ENCODE measurements at regions not wholly inside any gene's neighbourhood (a gene's known extent, or its start where the extent isn't known, plus 50 kb on each side); places are given as distances from the start of the nearest gene placed in this dataset.

GRCh38 chr4:181008164-181008563, 1235.0 kb upstream of the TENM3 start:
- H3K36me3 ChIP-seq (ENCODE audit: insufficient read depth, low read length, poor library complexity, severe bottlenecking), result no peaks in the 10 kb centered on the region
- intact Hi-C loops (cut with micrococcal nuclease; ENCODE audit: unreplicated experiment), result no loop called here
- BruUV-seq (replicated peaks), result no TSS peak
- DNase-seq (ENCODE audit: low spot score), result peak; percentile 11
- H3K27ac ChIP-seq (ENCODE audit: low read depth, low read length, poor library complexity, severe bottlenecking), result no peak overlapping the region
- TF ChIP-seq, protein P1, sequence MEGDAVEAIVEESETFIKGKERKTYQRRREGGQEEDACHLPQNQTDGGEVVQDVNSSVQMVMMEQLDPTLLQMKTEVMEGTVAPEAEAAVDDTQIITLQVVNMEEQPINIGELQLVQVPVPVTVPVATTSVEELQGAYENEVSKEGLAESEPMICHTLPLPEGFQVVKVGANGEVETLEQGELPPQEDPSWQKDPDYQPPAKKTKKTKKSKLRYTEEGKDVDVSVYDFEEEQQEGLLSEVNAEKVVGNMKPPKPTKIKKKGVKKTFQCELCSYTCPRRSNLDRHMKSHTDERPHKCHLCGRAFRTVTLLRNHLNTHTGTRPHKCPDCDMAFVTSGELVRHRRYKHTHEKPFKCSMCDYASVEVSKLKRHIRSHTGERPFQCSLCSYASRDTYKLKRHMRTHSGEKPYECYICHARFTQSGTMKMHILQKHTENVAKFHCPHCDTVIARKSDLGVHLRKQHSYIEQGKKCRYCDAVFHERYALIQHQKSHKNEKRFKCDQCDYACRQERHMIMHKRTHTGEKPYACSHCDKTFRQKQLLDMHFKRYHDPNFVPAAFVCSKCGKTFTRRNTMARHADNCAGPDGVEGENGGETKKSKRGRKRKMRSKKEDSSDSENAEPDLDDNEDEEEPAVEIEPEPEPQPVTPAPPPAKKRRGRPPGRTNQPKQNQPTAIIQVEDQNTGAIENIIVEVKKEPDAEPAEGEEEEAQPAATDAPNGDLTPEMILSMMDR (conservative IDR thresholded peaks at IDR 0.05; ENCODE audit: low read depth, low read length), result no peak
- no peak for TF ChIP-seq EZH2 (IDR thresholded peaks at IDR 0.05; ENCODE audit: borderline replicate concordance, low read depth, low read length, poor library complexity, severe bottlenecking)
- no peak overlapping the region for H3K4me3 ChIP-seq (ENCODE audit: low read depth, low read length, poor library complexity, severe bottlenecking)
- peaks cover 3% of the 10 kb centered on the region for H3K27me3 ChIP-seq (replicated peaks; ENCODE audit: insufficient read depth, low read depth, low read length, poor library complexity)
- CTCF ChIA-PET, result no interaction called here
- POLR2A ChIA-PET (ENCODE audit: low non-redundant PET), result no interaction called here
- no peaks in the 10 kb centered on the region for H3K9me3 ChIP-seq (ENCODE audit: low read depth, low read length, poor library complexity, severe bottlenecking)
- H3K4me1 ChIP-seq (ENCODE audit: insufficient read depth, low read length, poor library complexity, severe bottlenecking), result peaks cover 4% of the 10 kb centered on the region

DNA sequence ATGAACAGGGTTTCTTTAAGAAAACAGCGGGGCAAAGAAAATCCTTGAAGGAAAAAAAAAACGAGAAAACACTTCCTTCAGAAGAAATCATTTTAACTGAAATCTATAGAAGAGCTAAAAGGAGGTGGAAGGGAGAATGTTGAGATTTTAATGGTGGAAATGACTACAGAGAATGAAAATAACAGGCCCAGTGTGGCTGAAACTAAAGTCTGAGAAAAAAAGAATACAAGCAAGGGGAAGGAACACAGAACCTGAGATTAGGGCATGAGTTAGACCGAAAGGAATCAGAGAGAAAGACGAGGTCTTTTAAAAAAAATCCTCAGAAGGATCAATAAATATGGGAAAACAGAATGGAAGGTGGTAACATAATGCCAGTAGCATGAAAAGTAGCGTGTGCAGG, 1230.0 kb upstream of the TENM3 start:
- intact Hi-C loops (cut with micrococcal nuclease; ENCODE audit: unreplicated experiment), result no loop called here
- ChIA-PET CTCF (no interaction called here), POLR2A (ENCODE audit: low non-redundant PET) (no interaction called here)
- H3K4me1 ChIP-seq (ENCODE audit: insufficient read depth, low read length, poor library complexity, severe bottlenecking), result no peaks in the 10 kb centered on the region
- no peak for DNase-seq (ENCODE audit: low spot score)
- TF ChIP-seq EZH2 (IDR thresholded peaks at IDR 0.05; ENCODE audit: borderline replicate concordance, low read depth, low read length, poor library complexity, severe bottlenecking), result no peak
- TF ChIP-seq, protein P1 (conservative IDR thresholded peaks at IDR 0.05; ENCODE audit: low read depth, low read length), result no peak
- H3K9me3 ChIP-seq (ENCODE audit: low read depth, low read length, poor library complexity, severe bottlenecking), result no peaks in the 10 kb centered on the region
- H3K4me3 ChIP-seq (ENCODE audit: low read depth, low read length, poor library complexity, severe bottlenecking), result no peak overlapping the region
- H3K27ac ChIP-seq (ENCODE audit: low read depth, low read length, poor library complexity, severe bottlenecking), result no peak overlapping the region
- no TSS peak for BruUV-seq (replicated peaks)
- H3K36me3 ChIP-seq (ENCODE audit: insufficient read depth, low read length, poor library complexity, severe bottlenecking), result no peaks in the 10 kb centered on the region
- no peaks in the 10 kb centered on the region for H3K27me3 ChIP-seq (replicated peaks; ENCODE audit: insufficient read depth, low read depth, low read length, poor library complexity)

DNA sequence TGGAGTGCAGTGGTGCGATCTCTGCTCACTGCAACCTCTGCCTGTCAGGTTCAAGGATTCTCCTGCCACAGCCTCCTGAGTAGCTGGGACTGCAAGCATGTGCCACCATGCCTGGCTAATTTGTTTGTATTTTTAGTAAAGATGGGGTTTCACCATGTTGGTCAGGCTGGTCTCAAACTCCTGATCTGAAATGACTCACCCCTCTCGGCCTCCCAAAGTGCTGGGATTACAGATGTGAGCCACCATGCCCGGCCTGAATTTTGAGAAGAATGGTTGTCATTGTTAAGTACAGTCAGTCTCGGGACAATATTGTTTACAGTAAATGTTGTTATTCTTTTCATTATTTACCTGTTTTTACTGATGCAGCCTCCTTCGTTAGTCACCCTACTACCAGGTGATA, 1226.2 kb upstream of the TENM3 start:
- H3K4me1 ChIP-seq (ENCODE audit: insufficient read depth, low read length, poor library complexity, severe bottlenecking), result no peaks in the 10 kb centered on the region
- CTCF ChIA-PET, result no interaction called here
- no peaks in the 10 kb centered on the region for H3K36me3 ChIP-seq (ENCODE audit: insufficient read depth, low read length, poor library complexity, severe bottlenecking)
- no TSS peak for BruUV-seq (replicated peaks)
- intact Hi-C loops (cut with micrococcal nuclease; ENCODE audit: unreplicated experiment), result no loop called here
- no peaks in the 10 kb centered on the region for H3K27me3 ChIP-seq (replicated peaks; ENCODE audit: insufficient read depth, low read depth, low read length, poor library complexity)
- no peak overlapping the region for H3K4me3 ChIP-seq (ENCODE audit: low read depth, low read length, poor library complexity, severe bottlenecking)
- POLR2A ChIA-PET (ENCODE audit: low non-redundant PET), result no interaction called here
- no peak for DNase-seq (ENCODE audit: low spot score)
- TF ChIP-seq, protein P1 (conservative IDR thresholded peaks at IDR 0.05; ENCODE audit: low read depth, low read length), result no peak
- TF ChIP-seq EZH2 (IDR thresholded peaks at IDR 0.05; ENCODE audit: borderline replicate concordance, low read depth, low read length, poor library complexity, severe bottlenecking), result no peak
- no peaks in the 10 kb centered on the region for H3K9me3 ChIP-seq (ENCODE audit: low read depth, low read length, poor library complexity, severe bottlenecking)
- no peak overlapping the region for H3K27ac ChIP-seq (ENCODE audit: low read depth, low read length, poor library complexity, severe bottlenecking)
